ENCODE measurements at regions not wholly inside any gene's neighbourhood (a gene's known extent, or its start where the extent isn't known, plus 50 kb on each side); places are given as distances from the start of the nearest gene placed in this dataset.

DNA sequence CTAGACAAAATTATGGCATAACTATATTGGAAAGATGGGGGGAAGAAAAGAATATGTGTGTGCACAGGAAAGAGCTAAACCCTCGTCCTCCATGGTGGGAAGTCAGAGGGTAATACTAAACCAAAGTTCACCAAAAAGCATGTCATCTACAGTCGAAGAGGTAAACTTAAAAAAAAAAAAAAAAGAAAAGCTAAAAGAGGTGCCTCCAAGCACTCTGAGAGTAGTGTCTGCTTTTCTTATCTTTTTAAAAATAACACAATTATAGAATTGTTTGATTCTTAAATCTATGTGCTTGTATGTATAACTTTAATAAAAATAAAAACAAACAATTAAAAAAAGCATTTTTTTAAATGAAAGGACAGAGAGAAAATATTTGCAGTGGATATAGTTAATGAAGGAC is 77.3 kb upstream of the MYCN start:
- no peak overlapping the region for H3K4me3 ChIP-seq (ENCODE audit: low read depth, low read length)
- no peak for DNase-seq (ENCODE audit: low read depth)

DNA sequence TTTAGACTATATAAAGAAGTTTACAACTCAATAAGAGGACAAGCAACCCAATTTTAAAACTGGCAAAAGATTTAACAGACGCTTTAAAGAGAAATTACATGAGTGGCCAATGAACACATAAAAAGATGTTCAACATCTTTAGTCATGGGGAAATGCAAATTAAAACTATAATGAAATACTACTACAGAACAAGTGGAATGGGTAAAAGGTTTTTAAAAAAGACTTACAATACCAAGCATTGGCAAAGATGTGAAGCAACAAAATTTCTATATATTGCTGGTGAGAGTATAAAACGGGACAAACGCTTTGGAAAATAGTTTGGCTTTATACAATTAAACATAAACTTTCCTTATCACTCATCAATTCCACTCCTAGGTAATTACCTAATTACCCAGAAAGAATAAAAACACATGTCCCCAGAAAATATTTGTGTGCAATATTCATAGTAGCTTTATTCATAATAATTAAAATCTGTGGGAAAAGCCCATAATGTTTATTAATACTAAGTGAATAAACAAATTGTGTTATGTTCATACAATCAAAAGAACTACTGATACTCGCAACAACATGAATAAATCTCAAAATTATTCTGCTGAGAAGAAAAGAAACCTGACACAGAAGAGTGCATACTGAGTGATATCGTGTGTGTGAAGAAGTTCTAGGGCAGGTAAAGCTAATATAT is 76.7 kb upstream of the MYCN start:
- no peak overlapping the region for H3K4me3 ChIP-seq (ENCODE audit: low read depth, low read length)
- no peak for DNase-seq (ENCODE audit: low read depth)

DNA sequence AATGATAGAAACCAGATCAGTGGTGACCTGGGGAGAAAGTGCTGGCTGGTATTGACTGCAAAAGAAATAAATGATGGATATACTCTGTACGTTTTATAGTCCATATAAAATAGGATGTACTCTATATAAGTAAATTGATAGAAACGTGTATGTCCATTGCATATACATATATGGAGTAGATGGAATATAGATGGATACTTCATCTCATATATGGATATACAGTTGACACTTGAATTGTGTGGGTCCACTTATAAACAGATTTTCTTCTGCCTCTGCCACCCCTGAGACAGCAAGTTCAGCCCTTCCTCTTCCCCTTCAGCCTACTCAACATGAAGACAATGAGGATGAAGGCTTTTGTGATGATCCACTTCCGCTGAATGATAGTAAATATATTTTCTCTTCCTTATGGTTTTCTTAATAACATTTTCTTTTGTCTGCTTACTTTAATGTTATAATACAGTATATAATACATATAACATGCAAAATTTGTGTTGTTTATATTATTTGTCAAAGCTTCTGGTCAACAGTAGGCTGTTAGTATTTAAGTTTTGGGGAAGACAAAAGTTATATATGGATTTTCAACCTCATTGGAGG is 76.1 kb upstream of the MYCN start:
- H3K4me3 ChIP-seq (ENCODE audit: low read depth, low read length), result no peak overlapping the region
- DNase-seq (ENCODE audit: low read depth), result no peak

DNA sequence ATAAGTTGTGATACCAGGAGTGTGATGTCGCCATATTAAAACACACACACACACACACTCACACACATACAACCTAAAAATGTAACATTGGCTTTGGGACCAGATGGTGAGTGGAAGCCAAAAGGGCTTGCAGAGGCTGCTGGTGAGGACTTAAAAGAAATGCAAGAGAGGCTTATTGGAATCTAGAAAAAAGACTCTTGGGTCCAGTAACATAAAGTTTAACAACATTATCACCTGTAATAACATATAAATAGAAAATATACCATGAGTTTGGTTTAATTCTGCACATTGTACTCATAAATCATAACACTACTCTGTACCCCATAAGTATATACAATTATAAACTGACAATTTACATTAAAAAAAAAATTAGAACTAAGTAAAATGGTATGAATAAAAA is 74.4 kb upstream of the MYCN start:
- DNase-seq (ENCODE audit: low read depth), result no peak
- no peak overlapping the region for H3K4me3 ChIP-seq (ENCODE audit: low read depth, low read length)

DNA sequence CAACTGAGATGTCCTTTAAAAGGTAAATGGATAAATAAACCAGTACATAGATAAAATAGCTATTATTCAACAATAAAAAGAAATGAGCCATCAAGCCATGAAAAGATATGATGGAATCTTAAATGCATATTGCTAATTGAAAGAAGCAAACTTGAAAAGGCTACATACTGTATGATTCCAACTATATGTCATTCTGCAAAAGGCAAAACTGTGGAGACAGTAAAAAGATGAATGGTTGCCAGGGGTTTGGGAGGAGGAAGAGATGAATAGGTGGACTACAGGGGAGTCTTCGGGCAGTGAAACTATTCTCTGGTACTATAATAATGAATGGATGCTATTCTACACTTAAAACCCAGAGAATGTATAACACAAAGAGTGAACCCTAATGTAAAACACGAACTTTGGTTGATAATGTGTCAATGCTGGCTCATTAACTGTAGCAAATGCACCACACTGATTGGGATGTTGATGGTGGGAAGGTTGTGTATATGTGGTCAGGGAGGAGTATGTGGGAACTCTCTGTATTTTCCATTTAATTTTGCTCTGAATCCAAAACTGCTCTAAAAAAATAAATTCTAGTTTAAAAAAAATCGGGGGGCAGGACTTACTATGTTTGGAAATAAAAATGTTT is 73.7 kb upstream of the MYCN start:
- DNase-seq (ENCODE audit: low read depth), result no peak
- H3K4me3 ChIP-seq (ENCODE audit: low read depth, low read length), result no peak overlapping the region

GRCh38 chr2:15867194-15868171 is 72.9 kb upstream of the MYCN start:
- no peak for DNase-seq (ENCODE audit: low read depth)
- H3K4me3 ChIP-seq (ENCODE audit: low read depth, low read length), result no peak overlapping the region

GRCh38 chr2:15868186-15868585 is 72.2 kb upstream of the MYCN start:
- no peak for DNase-seq (ENCODE audit: low read depth)
- no peak overlapping the region for H3K4me3 ChIP-seq (ENCODE audit: low read depth, low read length)

- H3K4me3 ChIP-seq (ENCODE audit: low read depth, low read length), result no peak overlapping the region
- DNase-seq (ENCODE audit: low read depth), result no peak
These were observed 71.6 kb upstream of the MYCN start for GRCh38 chr2:15868704-15869103.

DNA sequence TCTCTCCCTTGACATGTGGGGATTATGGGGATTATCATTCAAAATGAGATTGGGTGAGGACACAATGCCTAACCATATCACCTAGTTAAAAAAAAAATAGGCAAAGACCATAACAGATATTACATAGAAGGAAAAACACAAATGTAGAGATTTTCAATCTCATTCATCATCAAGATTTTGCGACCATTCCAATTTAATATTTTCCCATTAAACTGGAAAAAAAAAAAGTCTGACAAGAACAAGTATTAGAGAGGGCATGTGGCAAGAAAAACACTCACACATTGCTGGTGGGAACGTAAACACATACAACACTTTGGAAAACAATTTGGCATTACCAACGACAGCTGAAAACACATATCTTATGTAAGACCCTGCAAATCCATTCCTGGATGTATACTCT is 71.0 kb upstream of the MYCN start:
- H3K4me3 ChIP-seq (ENCODE audit: low read depth, low read length), result no peak overlapping the region
- DNase-seq (ENCODE audit: low read depth), result no peak

DNA sequence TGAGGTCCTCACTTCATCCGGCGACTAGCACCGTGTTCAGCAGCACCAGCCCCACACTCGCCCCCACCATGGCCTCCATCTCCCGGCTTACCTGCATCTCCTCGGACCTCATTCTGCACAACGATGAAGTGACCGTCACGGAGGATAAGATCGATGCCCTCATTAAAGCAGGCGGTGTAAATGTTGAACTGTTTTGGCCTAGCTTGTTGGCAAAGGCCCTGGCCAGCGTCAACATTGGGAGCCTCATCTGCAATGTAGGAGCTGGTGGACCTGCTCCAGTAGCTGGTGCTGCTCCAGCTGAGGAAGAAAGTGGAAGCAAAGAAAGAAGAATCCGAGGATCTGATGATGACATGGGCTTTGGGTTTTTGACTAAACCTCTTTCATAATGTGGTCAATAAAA is 70.5 kb upstream of the MYCN start:
- H3K4me3 ChIP-seq (ENCODE audit: low read depth, low read length), result no peak overlapping the region
- DNase-seq (ENCODE audit: low read depth), result no peak

- no peak overlapping the region for H3K4me3 ChIP-seq (ENCODE audit: low read depth, low read length)
- DNase-seq (ENCODE audit: low read depth), result no peak
These were observed 69.8 kb upstream of the MYCN start for GRCh38 chr2:15870565-15870964.

DNA sequence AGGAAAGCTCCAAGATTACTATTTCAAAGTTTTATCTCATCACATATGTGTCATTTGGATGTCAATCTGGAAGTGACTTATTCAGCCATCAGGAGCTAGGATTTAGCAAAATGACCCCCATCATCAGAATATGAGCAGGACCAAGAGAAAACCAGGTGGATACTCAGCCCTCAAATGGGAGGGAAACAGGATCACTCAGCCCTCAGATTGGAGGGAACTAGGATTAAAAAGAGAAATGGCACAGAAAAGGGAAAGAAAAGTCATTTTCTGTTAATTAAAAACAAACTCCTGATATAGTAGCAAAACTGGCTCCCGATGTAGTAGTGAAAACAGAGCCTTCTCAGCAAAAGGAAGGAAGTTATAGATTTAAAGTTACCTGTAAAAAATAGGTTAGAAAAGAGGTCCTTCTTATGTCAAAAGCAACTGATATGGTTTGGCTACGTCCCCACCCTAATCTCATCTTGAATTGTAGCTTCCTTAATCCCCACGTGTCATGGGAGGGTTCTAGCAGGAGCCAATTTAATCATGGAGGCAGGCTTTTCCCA is 69.0 kb upstream of the MYCN start:
- no peak overlapping the region for H3K4me3 ChIP-seq (ENCODE audit: low read depth, low read length)
- no peak for DNase-seq (ENCODE audit: low read depth)

DNA sequence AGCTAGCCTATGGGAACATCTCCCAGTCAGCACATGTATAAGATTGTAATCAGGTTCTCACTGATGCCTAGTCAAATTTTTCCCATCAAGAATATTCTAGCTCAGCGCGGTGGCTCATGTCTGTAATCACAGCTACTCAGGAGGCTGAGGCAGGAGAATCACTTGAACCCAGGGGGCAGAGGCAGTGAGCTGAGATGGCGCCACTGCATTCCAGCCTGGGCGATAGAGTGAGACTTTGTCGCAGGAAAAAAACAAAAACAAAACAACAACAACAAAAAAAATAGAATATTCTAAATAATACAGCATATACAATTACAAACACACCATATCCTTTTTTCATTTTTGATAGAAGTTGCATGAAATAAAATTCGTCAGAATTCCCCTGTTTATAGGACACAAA is 67.5 kb upstream of the MYCN start:
- no peak overlapping the region for H3K4me3 ChIP-seq (ENCODE audit: low read depth, low read length)
- DNase-seq (ENCODE audit: low read depth), result no peak

- H3K4me3 ChIP-seq (ENCODE audit: low read depth, low read length), result no peak overlapping the region
- DNase-seq (ENCODE audit: low read depth), result no peak
These were observed 66.0 kb upstream of the MYCN start for GRCh38 chr2:15874321-15874720.

- no peak for DNase-seq (ENCODE audit: low read depth)
- H3K4me3 ChIP-seq (ENCODE audit: low read depth, low read length), result no peak overlapping the region
These were observed 65.2 kb upstream of the MYCN start for GRCh38 chr2:15874854-15875804.

DNA sequence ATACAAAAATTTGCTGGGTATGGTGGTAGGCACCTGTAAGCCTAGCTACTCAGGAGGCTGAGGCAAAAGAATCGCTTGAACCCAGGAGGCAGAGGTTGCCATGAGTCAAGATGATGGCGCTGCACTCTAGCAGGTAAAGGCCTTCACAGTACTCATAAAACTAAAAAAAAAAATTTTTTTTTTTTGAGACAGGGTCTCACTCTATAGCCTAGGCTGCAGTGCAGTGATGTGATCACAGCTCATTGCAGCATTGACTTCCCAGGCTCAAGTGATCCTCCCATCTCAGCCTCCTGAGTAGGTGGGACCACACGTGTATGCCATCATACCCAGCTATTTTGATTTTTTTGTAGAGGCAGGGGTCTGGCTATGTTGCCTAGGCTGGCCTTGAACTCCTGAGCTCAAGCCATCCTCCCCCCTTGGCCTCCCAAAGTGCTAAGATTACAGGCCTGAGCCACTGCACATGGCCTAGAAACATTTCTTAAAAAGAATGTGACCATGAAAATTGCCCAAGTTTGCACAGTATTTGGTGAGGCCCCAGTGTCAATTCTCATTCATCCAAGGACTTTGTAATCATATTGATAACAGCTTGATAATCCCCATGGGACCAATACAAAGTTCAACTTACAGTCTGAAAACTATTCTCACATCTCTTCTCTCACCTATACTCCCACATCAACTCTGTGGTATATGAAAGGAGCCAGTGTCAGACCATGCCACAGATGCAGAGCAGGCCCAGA is 64.2 kb upstream of the MYCN start:
- no peak for DNase-seq (ENCODE audit: low read depth)
- no peak overlapping the region for H3K4me3 ChIP-seq (ENCODE audit: low read depth, low read length)

GRCh38 chr2:15880226-15881119 is 59.9 kb upstream of the MYCN start:
- no peak overlapping the region for H3K4me3 ChIP-seq (ENCODE audit: low read depth, low read length)

More at GRCh38 chr2:15880226-15881119, 59.9 kb upstream of the MYCN start:
- no peak for DNase-seq (ENCODE audit: low read depth)

Measured in skeletal muscle cell (primary cell).